ENCODE measurements at regions not wholly inside any gene's neighbourhood (a gene's known extent, or its start where the extent isn't known, plus 50 kb on each side); places are given as distances from the start of the nearest gene placed in this dataset.

- no peak overlapping the region for H3K9ac ChIP-seq (ENCODE audit: low read length)
- TF ChIP-seq, protein P1, sequence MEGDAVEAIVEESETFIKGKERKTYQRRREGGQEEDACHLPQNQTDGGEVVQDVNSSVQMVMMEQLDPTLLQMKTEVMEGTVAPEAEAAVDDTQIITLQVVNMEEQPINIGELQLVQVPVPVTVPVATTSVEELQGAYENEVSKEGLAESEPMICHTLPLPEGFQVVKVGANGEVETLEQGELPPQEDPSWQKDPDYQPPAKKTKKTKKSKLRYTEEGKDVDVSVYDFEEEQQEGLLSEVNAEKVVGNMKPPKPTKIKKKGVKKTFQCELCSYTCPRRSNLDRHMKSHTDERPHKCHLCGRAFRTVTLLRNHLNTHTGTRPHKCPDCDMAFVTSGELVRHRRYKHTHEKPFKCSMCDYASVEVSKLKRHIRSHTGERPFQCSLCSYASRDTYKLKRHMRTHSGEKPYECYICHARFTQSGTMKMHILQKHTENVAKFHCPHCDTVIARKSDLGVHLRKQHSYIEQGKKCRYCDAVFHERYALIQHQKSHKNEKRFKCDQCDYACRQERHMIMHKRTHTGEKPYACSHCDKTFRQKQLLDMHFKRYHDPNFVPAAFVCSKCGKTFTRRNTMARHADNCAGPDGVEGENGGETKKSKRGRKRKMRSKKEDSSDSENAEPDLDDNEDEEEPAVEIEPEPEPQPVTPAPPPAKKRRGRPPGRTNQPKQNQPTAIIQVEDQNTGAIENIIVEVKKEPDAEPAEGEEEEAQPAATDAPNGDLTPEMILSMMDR (IDR thresholded peaks at IDR 0.05), result no peak
- no peak for TF ChIP-seq EZH2 (IDR thresholded peaks at IDR 0.05; ENCODE audit: borderline replicate concordance, insufficient read depth, low read depth, low read length, poor library complexity, severe bottlenecking)
- no peak overlapping the region for H3K27ac Mint-ChIP-seq
These were observed 112.2 kb upstream of the MEF2A start for GRCh38 chr15:99453637-99454030.

DNA sequence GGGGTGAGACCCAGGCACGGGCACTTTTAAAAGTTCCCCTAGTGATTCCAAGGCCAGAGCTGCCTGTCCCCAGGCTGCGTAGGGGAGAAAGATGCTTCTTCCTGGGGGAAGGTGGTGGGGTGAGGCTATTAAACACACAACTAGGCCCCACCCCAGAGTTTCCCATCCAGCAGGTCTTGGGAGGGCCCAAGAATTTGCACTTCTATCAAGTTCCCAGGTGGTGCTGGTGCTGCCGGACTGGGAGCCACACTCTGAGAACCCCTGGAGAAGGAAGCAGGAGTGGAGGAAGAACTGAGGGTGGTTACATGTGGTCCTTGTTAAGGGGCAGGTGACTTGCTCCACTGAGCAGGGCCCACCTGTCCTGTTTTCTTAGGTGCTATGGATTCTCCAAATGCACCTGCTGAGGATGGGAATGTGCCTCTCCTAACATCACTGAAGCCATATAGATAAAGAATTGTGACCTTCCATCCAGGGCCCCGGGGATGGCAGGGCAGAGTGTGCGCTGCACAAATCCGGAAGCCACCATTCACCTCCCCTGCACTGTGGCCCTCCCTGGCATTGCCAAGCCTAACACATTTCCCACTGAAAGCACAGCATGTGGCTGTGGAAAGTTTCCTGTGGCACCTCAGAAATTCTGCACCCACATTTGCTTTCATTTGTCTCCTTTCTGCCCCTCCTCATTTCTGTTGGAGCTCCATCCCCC is 111.5 kb upstream of the MEF2A start:
- Histone ChIP-seq H3K27ac (ENCODE audit: low read length in 2 of 2) (no peak overlapping the region), H3K9ac (ENCODE audit: low read length) (no peak overlapping the region), H3K4me3 (ENCODE audit: control extremely low read depth in 1 of 5, extremely low read depth in 1 of 5, insufficient read depth in 1 of 5, low read depth in 2 of 5, low read length in 4 of 5) (no peak overlapping the region), H4K20me1 (ENCODE audit: control insufficient read depth, insufficient read depth, low read length, poor library complexity, severe bottlenecking) (no peaks in the 10 kb centered on the region), H3K79me2 (ENCODE audit: control insufficient read depth, insufficient read depth, low read length) (no peaks in the 10 kb centered on the region), H3K9me3 (ENCODE audit: control extremely low read depth in 1 of 3, control insufficient read depth in 2 of 3, insufficient read depth in 1 of 3, low read length in 2 of 3) (peaks cover 0 to 6% (median 2%) of the 10 kb centered on the region in 3 donors), H3K4me2 (replicated peaks; ENCODE audit: low read depth, low read length, poor library complexity, severe bottlenecking) (no peak overlapping the region), H3K36me3 (replicated peaks in 1 of 2; ENCODE audit: control extremely low read depth in 1 of 2, control insufficient read depth in 1 of 2, extremely low read depth in 1 of 2, insufficient read depth in 2 of 2, low read length in 1 of 2) (no peaks in the 10 kb centered on the region), H3K27me3 (replicated peaks in 1 of 4; ENCODE audit: control extremely low read depth in 1 of 4, control insufficient read depth in 3 of 4, insufficient read depth in 4 of 4, low read length in 3 of 4) (no peaks in the 10 kb centered on the region), H3K4me1 (ENCODE audit: control insufficient read depth in 2 of 2, insufficient read depth in 2 of 2, low read length in 2 of 2) (peaks cover 25 to 39% of the 10 kb centered on the region in 2 donors), H2AFZ (ENCODE audit: insufficient read depth, low read depth, low read length, poor library complexity, severe bottlenecking) (no peak overlapping the region)
- no peak for TF ChIP-seq EZH2 (IDR thresholded peaks at IDR 0.05; ENCODE audit: borderline replicate concordance, insufficient read depth, low read depth, low read length, poor library complexity, severe bottlenecking)
- TF ChIP-seq, protein P1 (IDR thresholded peaks at IDR 0.05), result no peak
- ATAC-seq (ENCODE audit: low read depth) (no peak), DNase-seq (peak; percentile 3)
- CTCF ChIA-PET, result interaction anchor here (1.4 kb wide), 1 partner anchor 24 kb away, joined by 3 read pairs; no protein-coding TSS in a partner anchor
- POLR2A ChIA-PET, result no interaction called here
- H3K27ac Mint-ChIP-seq, result no peak overlapping the region
- no peak overlapping the region for H3K4me3 Mint-ChIP-seq
- peaks cover 44% of the 10 kb centered on the region for H3K4me1 Mint-ChIP-seq
- H3K9me3 Mint-ChIP-seq (ENCODE audit: insufficient read depth), result peaks cover 6% of the 10 kb centered on the region
- no peaks in the 10 kb centered on the region for H3K27me3 Mint-ChIP-seq
- intact Hi-C loops (cut with micrococcal nuclease), result loop anchor here (5.0 kb wide), 2 partner anchors 58 to 113 kb away; partner anchors contain the start of gene MEF2A
- 98% methylated on average over 5 of the region's 6 CpGs for WGBS (ENCODE audit: insufficient coverage)

More at GRCh38 chr15:99453637-99454030, 112.2 kb upstream of the MEF2A start:
- no peaks in the 10 kb centered on the region for H3K79me2 ChIP-seq (ENCODE audit: control insufficient read depth, insufficient read depth, low read length)
- Mint-ChIP-seq H3K9me3 (ENCODE audit: insufficient read depth) (peaks cover 6% of the 10 kb centered on the region), H3K27me3 (no peaks in the 10 kb centered on the region), H3K4me3 (peak overlapping the region; percentile 75), H3K4me1 (peaks cover 43% of the 10 kb centered on the region)
- no peak overlapping the region for H2AFZ ChIP-seq (ENCODE audit: insufficient read depth, low read depth, low read length, poor library complexity, severe bottlenecking)
- H3K4me2 ChIP-seq (replicated peaks; ENCODE audit: low read depth, low read length, poor library complexity, severe bottlenecking), result peak overlapping the region; percentile 79
- H3K27ac ChIP-seq (ENCODE audit: low read length in 2 of 2), result no peak overlapping the region
- intact Hi-C loops (cut with micrococcal nuclease), result loop anchor here (5.0 kb wide), 2 partner anchors 59 to 114 kb away; partner anchors contain the start of gene MEF2A
- no peak for ATAC-seq (ENCODE audit: low read depth)
- 90% methylated on average over 6 of the region's 6 CpGs for WGBS (ENCODE audit: insufficient coverage)
- ChIA-PET CTCF (interaction anchor here (0.8 to 1.4 kb wide), 2 partner anchors 23 to 250 kb away, joined by 3 read pairs; no protein-coding TSS in a partner anchor), POLR2A (interaction anchor here (0.9 kb wide), 1 partner anchor 112 kb away, joined by 8 read pairs; the partner anchor contains the start of gene MEF2A)
- no peaks in the 10 kb centered on the region for H4K20me1 ChIP-seq (ENCODE audit: control insufficient read depth, insufficient read depth, low read length, poor library complexity, severe bottlenecking)
- H3K4me1 ChIP-seq (ENCODE audit: control insufficient read depth in 2 of 2, insufficient read depth in 2 of 2, low read length in 2 of 2), result peaks cover 25 to 39% of the 10 kb centered on the region in 2 donors
- H3K27me3 ChIP-seq (replicated peaks in 1 of 4; ENCODE audit: control extremely low read depth in 1 of 4, control insufficient read depth in 3 of 4, insufficient read depth in 4 of 4, low read length in 3 of 4), result no peaks in the 10 kb centered on the region
- H3K4me3 ChIP-seq (ENCODE audit: control extremely low read depth in 1 of 5, extremely low read depth in 1 of 5, insufficient read depth in 1 of 5, low read depth in 2 of 5, low read length in 4 of 5), result no peak overlapping the region
- no peak for DNase-seq
- H3K9me3 ChIP-seq (ENCODE audit: control extremely low read depth in 1 of 3, control insufficient read depth in 2 of 3, insufficient read depth in 1 of 3, low read length in 2 of 3), result peaks cover 0 to 6% (median 2%) of the 10 kb centered on the region in 3 donors
- H3K36me3 ChIP-seq (replicated peaks in 1 of 2; ENCODE audit: control extremely low read depth in 1 of 2, control insufficient read depth in 1 of 2, extremely low read depth in 1 of 2, insufficient read depth in 2 of 2, low read length in 1 of 2), result no peaks in the 10 kb centered on the region
